SK-N-SH (cell line): ENCODE measurements at regions not wholly inside any gene's neighbourhood (a gene's known extent, or its start where the extent isn't known, plus 50 kb on each side); places are given as distances from the start of the nearest gene placed in this dataset.

ENCODE experiments used
- CTCF ChIA-PET: fragments of 300-600, 350-600 bp; formaldehyde crosslinking; extraction: SDS; loops from one replicate; lab custom pipeline; 2021; lab: Yijun Ruan, JAX
- POLR2A ChIA-PET: fragments of 350-600 bp; sonication (Branson Sonifier 250); formaldehyde crosslinking; extraction: SDS; loops from one replicate; lab custom pipeline; 2020; ENCODE audit warnings: antibody characterized with exemption, inconsistent platforms; lab: Yijun Ruan, JAX
- DNase-seq: peaks from one replicate; pipeline ENCODE4 v3.0.0; 2012
- H2AFZ ChIP-seq: fragments of 200-600 bp; sonication (generic); 2 replicates; pipeline ENCODE4 v1.8.1; 2016; ENCODE audit warnings: antibody characterized with exemption, mild to moderate bottlenecking, low read depth
- H3F3A ChIP-seq: fragments of 200-600 bp; sonication (generic); replicated peaks from 2 replicates; pipeline ENCODE3; 2016; ENCODE audit warnings: antibody characterized with exemption, mild to moderate bottlenecking; ENCODE audit not compliant: insufficient read depth
- H3K27ac ChIP-seq, 2 experiments: fragments of 200-500 bp in 1 of 2; fragments of 200-600 bp in 1 of 2; sonication (Bioruptor generic) in 1 of 2; sonication (generic), shearing (Covaris generic) in 1 of 2; 2 replicates each; pipeline versions ENCODE4 v1.5.1 to v1.6.1; 2014 to 2016; ENCODE audit warnings: low read depth in 2 of 2, inconsistent platforms in 1 of 2, low read length in 1 of 2, mild to moderate bottlenecking in 1 of 2, mixed read lengths in 1 of 2
- H3K27me3 ChIP-seq: fragments of 200-600 bp; sonication (generic), shearing (Covaris generic); 2 replicates; pipeline ENCODE4 v1.6.1; 2016; ENCODE audit warnings: mixed run types; ENCODE audit not compliant: insufficient read depth
- H3K36me3 ChIP-seq, 2 experiments: fragments of 200-500 bp in 1 of 2; fragments of 200-600 bp in 1 of 2; sonication (Bioruptor generic) in 1 of 2; sonication (generic) in 1 of 2; replicated peaks in 1 of 2; 2 replicates each; pipeline versions ENCODE3 to v1.5.1; 2014 to 2016; ENCODE audit warnings: low read length in 1 of 2, mild to moderate bottlenecking in 1 of 2; ENCODE audit not compliant: insufficient read depth in 2 of 2, control insufficient read depth in 1 of 2
- H3K4me1 ChIP-seq, 2 experiments: fragments of 200-500 bp in 1 of 2; fragments of 200-600 bp in 1 of 2; sonication (Bioruptor generic) in 1 of 2; sonication (generic), shearing (Covaris generic) in 1 of 2; 2 replicates each; pipeline versions ENCODE4 v1.5.1 to v1.6.1; 2014 to 2016; ENCODE audit warnings: low read depth in 1 of 2, low read length in 1 of 2, mixed run types in 1 of 2; ENCODE audit not compliant: insufficient read depth in 2 of 2, control insufficient read depth in 1 of 2
- H3K4me2 ChIP-seq: fragments of 200-600 bp; sonication (generic), shearing (Covaris generic); 2 replicates; pipeline ENCODE4 v1.6.1; 2017; ENCODE audit warnings: mixed run types
- H3K4me3 ChIP-seq, 2 experiments: fragments of 200-500 bp in 1 of 2; fragments of 200-600 bp in 1 of 2; sonication (Bioruptor generic) in 1 of 2; sonication (generic), shearing (Covaris generic) in 1 of 2; 2 replicates each; pipeline versions ENCODE4 v1.5.1 to v1.8.1; 2014 to 2016; ENCODE audit warnings: low read depth in 2 of 2, inconsistent platforms in 1 of 2, low read length in 1 of 2, mild to moderate bottlenecking in 1 of 2, mixed read lengths in 1 of 2, moderate library complexity in 1 of 2
- H3K79me2 ChIP-seq: fragments of 200-600 bp; sonication (generic); 2 replicates; pipeline ENCODE4 v1.8.1; 2017; ENCODE audit warnings: mild to moderate bottlenecking; ENCODE audit not compliant: insufficient read depth
- H3K9ac ChIP-seq: fragments of 200-600 bp; sonication (generic); 2 replicates; pipeline ENCODE4 v1.6.1; 2017; ENCODE audit warnings: mixed run types
- H3K9me2 ChIP-seq: fragments of 200-600 bp; sonication (generic); 2 replicates; pipeline ENCODE4 v1.6.1; 2017; ENCODE audit warnings: mixed run types
- H3K9me3 ChIP-seq: fragments of 200-600 bp; sonication (generic); 2 replicates; pipeline ENCODE4 v1.6.1; 2017; ENCODE audit warnings: mixed run types, mild to moderate bottlenecking, moderate library complexity
- H4K20me1 ChIP-seq: fragments of 200-600 bp; sonication (generic); 2 replicates; pipeline ENCODE4 v1.6.1; 2017; ENCODE audit warnings: mild to moderate bottlenecking, mixed run types; ENCODE audit not compliant: insufficient read depth
- CHD2 ChIP-seq: fragments of 150-350 bp; IDR thresholded peaks from 2 replicates; pipeline ENCODE4 v1.6.1; 2018; ENCODE audit warnings: low read length; ENCODE audit not compliant: partially characterized antibody
- ELF1 ChIP-seq: IDR thresholded peaks from 2 replicates; pipeline ENCODE4 v1.4.0; 2012
- FOSL2 ChIP-seq: IDR thresholded peaks from 2 replicates; pipeline ENCODE4 v1.4.0; 2012; ENCODE audit warnings: low read depth, mild to moderate bottlenecking, moderate library complexity, borderline replicate concordance
- FOXJ3 ChIP-seq: sonication (generic); formaldehyde crosslinking; IDR thresholded peaks from 2 replicates; pipeline ENCODE4 v1.5.1; 2020; ENCODE audit warnings: mild to moderate bottlenecking, missing genetic modification reagents
- FOXM1 ChIP-seq: IDR thresholded peaks from 2 replicates; pipeline ENCODE4 v1.4.0; 2012; ENCODE audit warnings: low read depth, mild to moderate bottlenecking
- GABPA ChIP-seq: IDR thresholded peaks from 2 replicates; pipeline ENCODE4 v1.4.0; 2012; ENCODE audit warnings: low read depth, mild to moderate bottlenecking
- GATA2 ChIP-seq: sonication (generic); formaldehyde crosslinking; IDR thresholded peaks from 2 replicates; pipeline ENCODE4 v1.5.0; 2020; ENCODE audit warnings: mild to moderate bottlenecking, missing genetic modification reagents
- JUND ChIP-seq: IDR thresholded peaks from 2 replicates; pipeline ENCODE4 v1.4.0; 2012
- MXI1 ChIP-seq: IDR thresholded peaks from 2 replicates; pipeline ENCODE4 v1.6.1; 2012; ENCODE audit warnings: mild to moderate bottlenecking, low read depth, low read length, improper control_type of control experiment
- NRF1 ChIP-seq: IDR thresholded peaks from 2 replicates; pipeline ENCODE4 v1.6.1; 2012; ENCODE audit warnings: low read depth, mild to moderate bottlenecking, low read length
- POLR2AphosphoS5 ChIP-seq: IDR thresholded peaks from 2 replicates; pipeline ENCODE4 v1.6.1; 2012; ENCODE audit warnings: low read depth, low read length
- RAD21 ChIP-seq: IDR thresholded peaks from 2 replicates; pipeline ENCODE4 v1.6.1; 2012; ENCODE audit warnings: mild to moderate bottlenecking, low read length
- RCOR1 ChIP-seq: fragments of 150-350 bp; IDR thresholded peaks from 2 replicates; pipeline ENCODE4 v1.6.1; 2017; ENCODE audit warnings: antibody characterized with exemption, low read length
- RXRA ChIP-seq: IDR thresholded peaks from 2 replicates; pipeline ENCODE4 v1.4.0; 2012; ENCODE audit warnings: low read depth, mild to moderate bottlenecking, borderline replicate concordance
- SIN3A ChIP-seq: IDR thresholded peaks from 2 replicates; pipeline ENCODE4 v1.6.1; 2012; ENCODE audit warnings: low read depth, mild to moderate bottlenecking, low read length, moderate library complexity, borderline replicate concordance
- SMC3 ChIP-seq: IDR thresholded peaks from 2 replicates; pipeline ENCODE4 v1.6.1; 2012; ENCODE audit warnings: low read depth, low read length, improper control_type of control experiment
- TCF12 ChIP-seq: IDR thresholded peaks from 2 replicates; pipeline ENCODE4 v1.4.0; 2012
- TEAD4 ChIP-seq: IDR thresholded peaks from 2 replicates; pipeline ENCODE4 v1.4.0; 2012; ENCODE audit warnings: mild to moderate bottlenecking, borderline replicate concordance; ENCODE audit not compliant: insufficient read depth
- whole genome bisulfite sequencing: methylation state at CpG from one replicate; pipeline ENCODE4 v1.1.6; 2017; ENCODE audit warnings: low lambda C conversion rate; 5-methylcytosine and 5-hydroxymethylcytosine counted together
- TF ChIP-seq, protein P1 (sequence below): IDR thresholded peaks from 2 replicates; pipeline ENCODE4 v1.6.1; 2012; ENCODE audit warnings: mild to moderate bottlenecking, low read depth, low read length, moderate library complexity
- TF ChIP-seq, protein P2 (sequence below): fragments of 200-600 bp; sonication (generic); IDR thresholded peaks from 2 replicates; pipeline ENCODE4 v1.6.1; 2017; ENCODE audit warnings: antibody characterized with exemption, mild to moderate bottlenecking, moderate library complexity
- TF ChIP-seq, protein P3 (sequence below): fragments of 150-350 bp; IDR thresholded peaks from 2 replicates; pipeline ENCODE4 v1.6.1; 2016; ENCODE audit warnings: mild to moderate bottlenecking, low read depth, low read length

DNA sequence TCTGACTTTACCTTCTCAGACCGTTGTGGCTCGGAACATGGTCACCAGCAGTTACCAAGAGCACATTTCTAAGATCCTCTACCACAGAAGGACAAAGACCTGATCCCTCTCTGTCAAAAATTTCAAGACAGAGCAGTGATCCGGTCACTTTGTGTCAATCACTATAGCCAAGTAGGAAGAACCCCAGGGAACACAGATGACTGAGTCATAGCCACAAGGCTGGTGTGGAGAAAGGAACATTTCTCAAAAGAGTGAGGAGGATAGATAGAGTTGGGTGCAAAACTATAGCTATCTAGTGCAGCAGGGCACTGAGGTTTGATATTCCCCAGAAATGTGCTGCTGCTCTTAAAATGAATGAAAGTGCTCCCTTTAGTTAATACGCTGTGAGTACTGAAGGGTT is 130.7 kb upstream of the SMIM23 start:
- DNase-seq, result no peak
- H3K9ac ChIP-seq, result no peak overlapping the region
- CTCF ChIA-PET, result interaction anchor here (1.5 kb wide), 1 partner anchor 10 kb away, joined by 4 read pairs; no protein-coding TSS in a partner anchor
- POLR2A ChIA-PET, result no interaction called here
- H3K79me2 ChIP-seq, result no peaks in the 10 kb centered on the region
- H3F3A ChIP-seq, result no peaks in the 10 kb centered on the region
- no peaks in the 10 kb centered on the region for H3K9me2 ChIP-seq
- no peaks in the 10 kb centered on the region for H3K9me3 ChIP-seq
- H3K4me2 ChIP-seq, result no peak overlapping the region
- TF ChIP-seq JUND (no peak), RAD21 (no peak)
- 51% methylated on average over 4 of the region's 4 CpGs for WGBS
- no peak overlapping the region for H3K27ac ChIP-seq
- no peaks in the 10 kb centered on the region for H3K27me3 ChIP-seq
- no peaks in the 10 kb centered on the region for H4K20me1 ChIP-seq
- no peaks in the 10 kb centered on the region for H3K36me3 ChIP-seq
- no peak overlapping the region for H3K4me3 ChIP-seq
- H3K4me1 ChIP-seq, result no peaks in the 10 kb centered on the region
- no peak overlapping the region for H2AFZ ChIP-seq

DNA sequence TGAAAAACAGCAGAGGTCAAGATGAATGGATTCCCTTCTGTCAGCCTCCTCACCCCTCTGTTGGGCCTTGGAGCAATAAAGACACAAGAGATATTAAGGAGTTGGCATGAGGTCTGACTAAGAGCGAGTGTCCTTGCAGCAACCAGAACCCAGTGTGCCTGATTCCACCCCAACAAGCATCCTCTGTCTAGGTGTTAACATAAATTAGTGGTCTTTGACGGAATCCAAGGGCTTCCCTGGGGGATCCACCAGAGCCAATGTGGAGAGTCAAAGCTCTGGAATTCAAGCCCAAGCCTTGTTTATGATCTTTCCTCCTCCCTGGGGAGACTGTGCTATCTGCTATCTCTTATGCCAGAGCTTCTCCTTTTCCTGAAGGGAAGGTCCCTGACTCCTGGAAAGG is 128.1 kb upstream of the SMIM23 start:
- CTCF ChIA-PET, result interaction anchor here (1.1 to 1.2 kb wide), 2 partner anchors 9 to 28 kb away, joined by 3 read pairs; no protein-coding TSS in a partner anchor
- Histone ChIP-seq H3K79me2 (no peaks in the 10 kb centered on the region), H2AFZ (no peak overlapping the region), H3K4me1 (no peaks in the 10 kb centered on the region; a peak in 1 of 4 replicates), H3K27ac (no peak overlapping the region), H3F3A (no peaks in the 10 kb centered on the region), H4K20me1 (no peaks in the 10 kb centered on the region), H3K9ac (no peak overlapping the region), H3K27me3 (no peaks in the 10 kb centered on the region), H3K36me3 (no peaks in the 10 kb centered on the region), H3K4me2 (no peak overlapping the region), H3K9me2 (no peaks in the 10 kb centered on the region), H3K9me3 (no peaks in the 10 kb centered on the region), H3K4me3 (no peak overlapping the region)
- DNase-seq, result no peak
- POLR2A ChIA-PET, result no interaction called here
- TF ChIP-seq POLR2AphosphoS5 (no peak), RAD21 (no peak), SMC3 (no peak), CHD2 (no peak), FOXJ3 (no peak), GATA2 (CRISPR knock-in tag) (no peak), NRF1 (no peak), RCOR1 (no peak), ELF1 (no peak), MXI1 (no peak), GABPA (no peak), TEAD4 (no peak), FOXM1 (no peak), TCF12 (no peak), RXRA (no peak), FOSL2 (no peak), SIN3A (no peak)
- TF ChIP-seq, protein P1, sequence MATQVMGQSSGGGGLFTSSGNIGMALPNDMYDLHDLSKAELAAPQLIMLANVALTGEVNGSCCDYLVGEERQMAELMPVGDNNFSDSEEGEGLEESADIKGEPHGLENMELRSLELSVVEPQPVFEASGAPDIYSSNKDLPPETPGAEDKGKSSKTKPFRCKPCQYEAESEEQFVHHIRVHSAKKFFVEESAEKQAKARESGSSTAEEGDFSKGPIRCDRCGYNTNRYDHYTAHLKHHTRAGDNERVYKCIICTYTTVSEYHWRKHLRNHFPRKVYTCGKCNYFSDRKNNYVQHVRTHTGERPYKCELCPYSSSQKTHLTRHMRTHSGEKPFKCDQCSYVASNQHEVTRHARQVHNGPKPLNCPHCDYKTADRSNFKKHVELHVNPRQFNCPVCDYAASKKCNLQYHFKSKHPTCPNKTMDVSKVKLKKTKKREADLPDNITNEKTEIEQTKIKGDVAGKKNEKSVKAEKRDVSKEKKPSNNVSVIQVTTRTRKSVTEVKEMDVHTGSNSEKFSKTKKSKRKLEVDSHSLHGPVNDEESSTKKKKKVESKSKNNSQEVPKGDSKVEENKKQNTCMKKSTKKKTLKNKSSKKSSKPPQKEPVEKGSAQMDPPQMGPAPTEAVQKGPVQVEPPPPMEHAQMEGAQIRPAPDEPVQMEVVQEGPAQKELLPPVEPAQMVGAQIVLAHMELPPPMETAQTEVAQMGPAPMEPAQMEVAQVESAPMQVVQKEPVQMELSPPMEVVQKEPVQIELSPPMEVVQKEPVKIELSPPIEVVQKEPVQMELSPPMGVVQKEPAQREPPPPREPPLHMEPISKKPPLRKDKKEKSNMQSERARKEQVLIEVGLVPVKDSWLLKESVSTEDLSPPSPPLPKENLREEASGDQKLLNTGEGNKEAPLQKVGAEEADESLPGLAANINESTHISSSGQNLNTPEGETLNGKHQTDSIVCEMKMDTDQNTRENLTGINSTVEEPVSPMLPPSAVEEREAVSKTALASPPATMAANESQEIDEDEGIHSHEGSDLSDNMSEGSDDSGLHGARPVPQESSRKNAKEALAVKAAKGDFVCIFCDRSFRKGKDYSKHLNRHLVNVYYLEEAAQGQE, result no peak
- TF ChIP-seq, protein P2, sequence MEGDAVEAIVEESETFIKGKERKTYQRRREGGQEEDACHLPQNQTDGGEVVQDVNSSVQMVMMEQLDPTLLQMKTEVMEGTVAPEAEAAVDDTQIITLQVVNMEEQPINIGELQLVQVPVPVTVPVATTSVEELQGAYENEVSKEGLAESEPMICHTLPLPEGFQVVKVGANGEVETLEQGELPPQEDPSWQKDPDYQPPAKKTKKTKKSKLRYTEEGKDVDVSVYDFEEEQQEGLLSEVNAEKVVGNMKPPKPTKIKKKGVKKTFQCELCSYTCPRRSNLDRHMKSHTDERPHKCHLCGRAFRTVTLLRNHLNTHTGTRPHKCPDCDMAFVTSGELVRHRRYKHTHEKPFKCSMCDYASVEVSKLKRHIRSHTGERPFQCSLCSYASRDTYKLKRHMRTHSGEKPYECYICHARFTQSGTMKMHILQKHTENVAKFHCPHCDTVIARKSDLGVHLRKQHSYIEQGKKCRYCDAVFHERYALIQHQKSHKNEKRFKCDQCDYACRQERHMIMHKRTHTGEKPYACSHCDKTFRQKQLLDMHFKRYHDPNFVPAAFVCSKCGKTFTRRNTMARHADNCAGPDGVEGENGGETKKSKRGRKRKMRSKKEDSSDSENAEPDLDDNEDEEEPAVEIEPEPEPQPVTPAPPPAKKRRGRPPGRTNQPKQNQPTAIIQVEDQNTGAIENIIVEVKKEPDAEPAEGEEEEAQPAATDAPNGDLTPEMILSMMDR, result no peak
- TF ChIP-seq, protein P3, sequence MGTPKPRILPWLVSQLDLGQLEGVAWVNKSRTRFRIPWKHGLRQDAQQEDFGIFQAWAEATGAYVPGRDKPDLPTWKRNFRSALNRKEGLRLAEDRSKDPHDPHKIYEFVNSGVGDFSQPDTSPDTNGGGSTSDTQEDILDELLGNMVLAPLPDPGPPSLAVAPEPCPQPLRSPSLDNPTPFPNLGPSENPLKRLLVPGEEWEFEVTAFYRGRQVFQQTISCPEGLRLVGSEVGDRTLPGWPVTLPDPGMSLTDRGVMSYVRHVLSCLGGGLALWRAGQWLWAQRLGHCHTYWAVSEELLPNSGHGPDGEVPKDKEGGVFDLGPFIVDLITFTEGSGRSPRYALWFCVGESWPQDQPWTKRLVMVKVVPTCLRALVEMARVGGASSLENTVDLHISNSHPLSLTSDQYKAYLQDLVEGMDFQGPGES, result no peak
- 66% methylated on average over 2 of the region's 2 CpGs for WGBS
